ENCODE measurements at regions not wholly inside any gene's neighbourhood (a gene's known extent, or its start where the extent isn't known, plus 50 kb on each side); places are given as distances from the start of the nearest gene placed in this dataset.

DNA sequence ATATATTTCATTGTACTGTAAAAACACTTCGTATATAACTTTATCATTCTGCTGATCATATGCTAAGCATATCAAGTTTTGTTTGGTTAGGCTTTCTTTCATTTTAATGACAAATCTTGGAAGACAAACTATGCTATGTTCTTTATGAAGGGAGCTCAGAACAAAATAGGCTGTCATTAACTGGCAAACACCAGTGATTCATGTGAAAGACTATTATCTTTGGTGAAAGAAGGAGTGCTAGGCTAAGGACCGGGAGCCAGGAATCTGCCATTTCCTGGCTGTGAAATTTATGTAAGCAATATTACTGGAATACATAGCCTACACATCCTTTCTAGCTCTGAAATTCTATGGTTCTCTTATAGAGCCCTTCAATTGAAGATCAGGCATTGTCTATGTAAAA, 136.2 kb upstream of the CCN2 start:
- TF ChIP-seq, protein P1, sequence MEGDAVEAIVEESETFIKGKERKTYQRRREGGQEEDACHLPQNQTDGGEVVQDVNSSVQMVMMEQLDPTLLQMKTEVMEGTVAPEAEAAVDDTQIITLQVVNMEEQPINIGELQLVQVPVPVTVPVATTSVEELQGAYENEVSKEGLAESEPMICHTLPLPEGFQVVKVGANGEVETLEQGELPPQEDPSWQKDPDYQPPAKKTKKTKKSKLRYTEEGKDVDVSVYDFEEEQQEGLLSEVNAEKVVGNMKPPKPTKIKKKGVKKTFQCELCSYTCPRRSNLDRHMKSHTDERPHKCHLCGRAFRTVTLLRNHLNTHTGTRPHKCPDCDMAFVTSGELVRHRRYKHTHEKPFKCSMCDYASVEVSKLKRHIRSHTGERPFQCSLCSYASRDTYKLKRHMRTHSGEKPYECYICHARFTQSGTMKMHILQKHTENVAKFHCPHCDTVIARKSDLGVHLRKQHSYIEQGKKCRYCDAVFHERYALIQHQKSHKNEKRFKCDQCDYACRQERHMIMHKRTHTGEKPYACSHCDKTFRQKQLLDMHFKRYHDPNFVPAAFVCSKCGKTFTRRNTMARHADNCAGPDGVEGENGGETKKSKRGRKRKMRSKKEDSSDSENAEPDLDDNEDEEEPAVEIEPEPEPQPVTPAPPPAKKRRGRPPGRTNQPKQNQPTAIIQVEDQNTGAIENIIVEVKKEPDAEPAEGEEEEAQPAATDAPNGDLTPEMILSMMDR (IDR thresholded peaks at IDR 0.05) = no peak
- TF ChIP-seq POLR2AphosphoS5 (IDR thresholded peaks at IDR 0.05) (no peak), POLR2A (IDR thresholded peaks at IDR 0.05) (no peak)

Data from prostate gland (tissue), 2 donors.